HCT116 (cell line): ENCODE measurements at regions not wholly inside any gene's neighbourhood (a gene's known extent, or its start where the extent isn't known, plus 50 kb on each side); places are given as distances from the start of the nearest gene placed in this dataset.
"Not testable (repeated sequence)": the region's sequence is repeated elsewhere in the genome, so short reads cannot be mapped to it uniquely, and the experiment has no call there.

Experiments used
- ATF3 ChIP-seq: IDR thresholded peaks from 2 replicates; pipeline ENCODE4 v1.6.1; 2012
- CTCF ChIP-seq, 3 experiments: fragments of 200-600 bp in 1 of 3; sonication (generic) in 1 of 3; IDR thresholded peaks in 2 of 3; conservative IDR thresholded peaks in 1 of 3; 2 replicates each; pipeline ENCODE4 v1.5.1; 2012 to 2017; ENCODE audit warnings: low read depth in 2 of 3, low read length in 2 of 3, antibody characterized with exemption in 1 of 3, borderline replicate concordance in 1 of 3, control low read depth in 1 of 3, mild to moderate bottlenecking in 1 of 3, mixed read lengths in 1 of 3, mixed run types in 1 of 3, moderate library complexity in 1 of 3; ENCODE audit not compliant: insufficient read depth in 1 of 3
- EZH2 ChIP-seq: fragments of 200-600 bp; sonication (generic); IDR thresholded peaks from 2 replicates; pipeline ENCODE4 v1.6.1; 2017; ENCODE audit warnings: antibody characterized with exemption, mixed run types
- JUND ChIP-seq: IDR thresholded peaks from 2 replicates; pipeline ENCODE4 v1.6.1; 2012
- POLR2A ChIP-seq: IDR thresholded peaks from 2 replicates; pipeline ENCODE4 v1.7.0; 2011; ENCODE audit warnings: borderline replicate concordance; ENCODE audit not compliant: insufficient read depth, insufficient read length; ENCODE audit errors: extremely low read depth
- POLR2AphosphoS5 ChIP-seq: IDR thresholded peaks from 2 replicates; pipeline ENCODE4 v1.6.1; 2011; ENCODE audit warnings: mild to moderate bottlenecking, low read depth, low read length, moderate library complexity
- SP1 ChIP-seq: IDR thresholded peaks from 2 replicates; pipeline ENCODE4 v1.6.1; 2012; ENCODE audit warnings: low read depth
- TF ChIP-seq, protein P1 (sequence below): IDR thresholded peaks from 2 replicates; pipeline ENCODE4 v1.6.1; 2012; ENCODE audit warnings: low read depth

DNA sequence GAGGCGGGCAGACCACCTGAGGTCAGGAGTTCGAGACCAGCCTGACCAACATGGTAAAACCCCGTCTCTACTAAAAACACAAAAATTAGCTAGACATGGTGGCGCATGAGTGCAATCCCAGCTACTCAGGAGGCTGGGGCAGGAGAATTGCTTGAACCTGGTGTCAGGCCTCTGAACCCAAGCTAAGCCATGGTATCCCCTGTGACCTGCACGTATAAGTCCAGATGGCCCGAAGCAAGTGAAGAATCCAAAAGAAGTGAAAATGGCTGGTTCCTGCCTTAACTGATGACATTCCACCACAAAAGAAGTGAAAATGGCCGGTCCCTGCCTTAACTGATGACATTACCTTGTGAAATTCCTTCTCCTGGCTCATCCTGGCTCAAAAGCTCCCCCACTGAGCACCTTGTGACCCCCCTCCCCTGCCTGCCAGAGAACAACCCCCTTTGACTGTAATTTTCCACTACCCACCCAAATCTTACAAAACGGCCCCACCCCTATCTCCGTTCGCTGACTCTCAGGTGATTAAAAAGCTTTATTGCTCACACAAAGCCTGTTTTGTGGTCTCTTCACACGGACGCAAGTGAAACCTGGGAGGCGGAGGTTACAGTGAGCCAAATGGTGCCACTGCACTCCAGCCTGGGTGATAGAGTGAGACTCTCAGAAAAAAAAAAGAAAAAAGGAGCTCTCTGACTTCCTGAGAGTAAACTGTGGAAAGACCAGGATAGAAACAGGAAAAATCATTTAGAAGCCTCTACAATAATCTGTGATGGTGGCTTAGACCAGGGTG lies 84.1 kb downstream of the PHAX start:
- TF ChIP-seq CTCF (IDR thresholded peaks at IDR 0.05 in 2 of 3, conservative IDR thresholded peaks at IDR 0.05 in 1 of 3; ENCODE audit: borderline replicate concordance in 1 of 3, insufficient read depth in 1 of 3, low read depth in 2 of 3, low read length in 2 of 3); ATF3; EZH2; JUND; POLR2A; POLR2AphosphoS5; SP1: not testable (repeated sequence)
- TF ChIP-seq, protein P1, sequence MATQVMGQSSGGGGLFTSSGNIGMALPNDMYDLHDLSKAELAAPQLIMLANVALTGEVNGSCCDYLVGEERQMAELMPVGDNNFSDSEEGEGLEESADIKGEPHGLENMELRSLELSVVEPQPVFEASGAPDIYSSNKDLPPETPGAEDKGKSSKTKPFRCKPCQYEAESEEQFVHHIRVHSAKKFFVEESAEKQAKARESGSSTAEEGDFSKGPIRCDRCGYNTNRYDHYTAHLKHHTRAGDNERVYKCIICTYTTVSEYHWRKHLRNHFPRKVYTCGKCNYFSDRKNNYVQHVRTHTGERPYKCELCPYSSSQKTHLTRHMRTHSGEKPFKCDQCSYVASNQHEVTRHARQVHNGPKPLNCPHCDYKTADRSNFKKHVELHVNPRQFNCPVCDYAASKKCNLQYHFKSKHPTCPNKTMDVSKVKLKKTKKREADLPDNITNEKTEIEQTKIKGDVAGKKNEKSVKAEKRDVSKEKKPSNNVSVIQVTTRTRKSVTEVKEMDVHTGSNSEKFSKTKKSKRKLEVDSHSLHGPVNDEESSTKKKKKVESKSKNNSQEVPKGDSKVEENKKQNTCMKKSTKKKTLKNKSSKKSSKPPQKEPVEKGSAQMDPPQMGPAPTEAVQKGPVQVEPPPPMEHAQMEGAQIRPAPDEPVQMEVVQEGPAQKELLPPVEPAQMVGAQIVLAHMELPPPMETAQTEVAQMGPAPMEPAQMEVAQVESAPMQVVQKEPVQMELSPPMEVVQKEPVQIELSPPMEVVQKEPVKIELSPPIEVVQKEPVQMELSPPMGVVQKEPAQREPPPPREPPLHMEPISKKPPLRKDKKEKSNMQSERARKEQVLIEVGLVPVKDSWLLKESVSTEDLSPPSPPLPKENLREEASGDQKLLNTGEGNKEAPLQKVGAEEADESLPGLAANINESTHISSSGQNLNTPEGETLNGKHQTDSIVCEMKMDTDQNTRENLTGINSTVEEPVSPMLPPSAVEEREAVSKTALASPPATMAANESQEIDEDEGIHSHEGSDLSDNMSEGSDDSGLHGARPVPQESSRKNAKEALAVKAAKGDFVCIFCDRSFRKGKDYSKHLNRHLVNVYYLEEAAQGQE: not testable (repeated sequence)
